SK-N-SH (cell line): ENCODE measurements at regions not wholly inside any gene's neighbourhood (a gene's known extent, or its start where the extent isn't known, plus 50 kb on each side); places are given as distances from the start of the nearest gene placed in this dataset.

Source experiments
- CTCF ChIA-PET: fragments of 300-600, 350-600 bp; formaldehyde crosslinking; extraction: SDS; loops from one replicate; lab custom pipeline; 2021; lab: Yijun Ruan, JAX
- POLR2A ChIA-PET: fragments of 350-600 bp; sonication (Branson Sonifier 250); formaldehyde crosslinking; extraction: SDS; loops from one replicate; lab custom pipeline; 2020; ENCODE audit warnings: antibody characterized with exemption, inconsistent platforms; lab: Yijun Ruan, JAX
- DNase-seq: peaks from one replicate; pipeline ENCODE4 v3.0.0; 2012
- H2AFZ ChIP-seq: fragments of 200-600 bp; sonication (generic); 2 replicates; pipeline ENCODE4 v1.8.1; 2016; ENCODE audit warnings: antibody characterized with exemption, mild to moderate bottlenecking, low read depth
- H3F3A ChIP-seq: fragments of 200-600 bp; sonication (generic); replicated peaks from 2 replicates; pipeline ENCODE3; 2016; ENCODE audit warnings: antibody characterized with exemption, mild to moderate bottlenecking; ENCODE audit not compliant: insufficient read depth
- H3K27ac ChIP-seq, 2 experiments: fragments of 200-500 bp in 1 of 2; fragments of 200-600 bp in 1 of 2; sonication (Bioruptor generic) in 1 of 2; sonication (generic), shearing (Covaris generic) in 1 of 2; 2 replicates each; pipeline versions ENCODE4 v1.5.1 to v1.6.1; 2014 to 2016; ENCODE audit warnings: low read depth in 2 of 2, inconsistent platforms in 1 of 2, low read length in 1 of 2, mild to moderate bottlenecking in 1 of 2, mixed read lengths in 1 of 2
- H3K27me3 ChIP-seq: fragments of 200-600 bp; sonication (generic), shearing (Covaris generic); 2 replicates; pipeline ENCODE4 v1.6.1; 2016; ENCODE audit warnings: mixed run types; ENCODE audit not compliant: insufficient read depth
- H3K36me3 ChIP-seq, 2 experiments: fragments of 200-500 bp in 1 of 2; fragments of 200-600 bp in 1 of 2; sonication (Bioruptor generic) in 1 of 2; sonication (generic) in 1 of 2; replicated peaks in 1 of 2; 2 replicates each; pipeline versions ENCODE3 to v1.5.1; 2014 to 2016; ENCODE audit warnings: low read length in 1 of 2, mild to moderate bottlenecking in 1 of 2; ENCODE audit not compliant: insufficient read depth in 2 of 2, control insufficient read depth in 1 of 2
- H3K4me1 ChIP-seq, 2 experiments: fragments of 200-500 bp in 1 of 2; fragments of 200-600 bp in 1 of 2; sonication (Bioruptor generic) in 1 of 2; sonication (generic), shearing (Covaris generic) in 1 of 2; 2 replicates each; pipeline versions ENCODE4 v1.5.1 to v1.6.1; 2014 to 2016; ENCODE audit warnings: low read depth in 1 of 2, low read length in 1 of 2, mixed run types in 1 of 2; ENCODE audit not compliant: insufficient read depth in 2 of 2, control insufficient read depth in 1 of 2
- H3K4me2 ChIP-seq: fragments of 200-600 bp; sonication (generic), shearing (Covaris generic); 2 replicates; pipeline ENCODE4 v1.6.1; 2017; ENCODE audit warnings: mixed run types
- H3K4me3 ChIP-seq, 2 experiments: fragments of 200-500 bp in 1 of 2; fragments of 200-600 bp in 1 of 2; sonication (Bioruptor generic) in 1 of 2; sonication (generic), shearing (Covaris generic) in 1 of 2; 2 replicates each; pipeline versions ENCODE4 v1.5.1 to v1.8.1; 2014 to 2016; ENCODE audit warnings: low read depth in 2 of 2, inconsistent platforms in 1 of 2, low read length in 1 of 2, mild to moderate bottlenecking in 1 of 2, mixed read lengths in 1 of 2, moderate library complexity in 1 of 2
- H3K79me2 ChIP-seq: fragments of 200-600 bp; sonication (generic); 2 replicates; pipeline ENCODE4 v1.8.1; 2017; ENCODE audit warnings: mild to moderate bottlenecking; ENCODE audit not compliant: insufficient read depth
- H3K9ac ChIP-seq: fragments of 200-600 bp; sonication (generic); 2 replicates; pipeline ENCODE4 v1.6.1; 2017; ENCODE audit warnings: mixed run types
- H3K9me2 ChIP-seq: fragments of 200-600 bp; sonication (generic); 2 replicates; pipeline ENCODE4 v1.6.1; 2017; ENCODE audit warnings: mixed run types
- H3K9me3 ChIP-seq: fragments of 200-600 bp; sonication (generic); 2 replicates; pipeline ENCODE4 v1.6.1; 2017; ENCODE audit warnings: mixed run types, mild to moderate bottlenecking, moderate library complexity
- H4K20me1 ChIP-seq: fragments of 200-600 bp; sonication (generic); 2 replicates; pipeline ENCODE4 v1.6.1; 2017; ENCODE audit warnings: mild to moderate bottlenecking, mixed run types; ENCODE audit not compliant: insufficient read depth
- CHD2 ChIP-seq: fragments of 150-350 bp; IDR thresholded peaks from 2 replicates; pipeline ENCODE4 v1.6.1; 2018; ENCODE audit warnings: low read length; ENCODE audit not compliant: partially characterized antibody
- ELF1 ChIP-seq: IDR thresholded peaks from 2 replicates; pipeline ENCODE4 v1.4.0; 2012
- EZH2phosphoT487 ChIP-seq: fragments of 200-600 bp; sonication (generic); IDR thresholded peaks from 2 replicates; pipeline ENCODE4 v1.6.1; 2017; ENCODE audit warnings: low read depth, mixed run types, mild to moderate bottlenecking, antibody characterized with exemption, moderate library complexity, borderline replicate concordance
- FOSL2 ChIP-seq: IDR thresholded peaks from 2 replicates; pipeline ENCODE4 v1.4.0; 2012; ENCODE audit warnings: low read depth, mild to moderate bottlenecking, moderate library complexity, borderline replicate concordance
- FOXJ3 ChIP-seq: sonication (generic); formaldehyde crosslinking; IDR thresholded peaks from 2 replicates; pipeline ENCODE4 v1.5.1; 2020; ENCODE audit warnings: mild to moderate bottlenecking, missing genetic modification reagents
- FOXM1 ChIP-seq: IDR thresholded peaks from 2 replicates; pipeline ENCODE4 v1.4.0; 2012; ENCODE audit warnings: low read depth, mild to moderate bottlenecking
- GABPA ChIP-seq: IDR thresholded peaks from 2 replicates; pipeline ENCODE4 v1.4.0; 2012; ENCODE audit warnings: low read depth, mild to moderate bottlenecking
- GATA2 ChIP-seq: sonication (generic); formaldehyde crosslinking; IDR thresholded peaks from 2 replicates; pipeline ENCODE4 v1.5.0; 2020; ENCODE audit warnings: mild to moderate bottlenecking, missing genetic modification reagents
- NRF1 ChIP-seq: IDR thresholded peaks from 2 replicates; pipeline ENCODE4 v1.6.1; 2012; ENCODE audit warnings: low read depth, mild to moderate bottlenecking, low read length
- POLR2AphosphoS5 ChIP-seq: IDR thresholded peaks from 2 replicates; pipeline ENCODE4 v1.6.1; 2012; ENCODE audit warnings: low read depth, low read length
- RAD21 ChIP-seq: IDR thresholded peaks from 2 replicates; pipeline ENCODE4 v1.6.1; 2012; ENCODE audit warnings: mild to moderate bottlenecking, low read length
- RCOR1 ChIP-seq: fragments of 150-350 bp; IDR thresholded peaks from 2 replicates; pipeline ENCODE4 v1.6.1; 2017; ENCODE audit warnings: antibody characterized with exemption, low read length
- RFX5 ChIP-seq: IDR thresholded peaks from 2 replicates; pipeline ENCODE4 v1.6.1; 2012; ENCODE audit warnings: mild to moderate bottlenecking, improper control_type of control experiment, low read length
- RXRA ChIP-seq: IDR thresholded peaks from 2 replicates; pipeline ENCODE4 v1.4.0; 2012; ENCODE audit warnings: low read depth, mild to moderate bottlenecking, borderline replicate concordance
- SMC3 ChIP-seq: IDR thresholded peaks from 2 replicates; pipeline ENCODE4 v1.6.1; 2012; ENCODE audit warnings: low read depth, low read length, improper control_type of control experiment
- TCF12 ChIP-seq: IDR thresholded peaks from 2 replicates; pipeline ENCODE4 v1.4.0; 2012
- TEAD4 ChIP-seq: IDR thresholded peaks from 2 replicates; pipeline ENCODE4 v1.4.0; 2012; ENCODE audit warnings: mild to moderate bottlenecking, borderline replicate concordance; ENCODE audit not compliant: insufficient read depth
- YY1 ChIP-seq: IDR thresholded peaks from 2 replicates; pipeline ENCODE4 v1.4.0; 2012; ENCODE audit warnings: low read depth, mild to moderate bottlenecking
- WGBS: methylation state at CpG from one replicate; pipeline ENCODE4 v1.1.6; 2017; ENCODE audit warnings: low lambda C conversion rate; 5-methylcytosine and 5-hydroxymethylcytosine counted together
- TF ChIP-seq, protein P1 (sequence below): IDR thresholded peaks from 2 replicates; pipeline ENCODE4; 2012
- TF ChIP-seq, protein P2 (sequence below): fragments of 150-350 bp; IDR thresholded peaks from 2 replicates; pipeline ENCODE4 v1.6.1; 2017; ENCODE audit warnings: antibody characterized with exemption, low read length, low read depth, borderline replicate concordance
- TF ChIP-seq, protein P3 (sequence below): fragments of 150-350 bp; IDR thresholded peaks from 2 replicates; pipeline ENCODE4 v1.6.1; 2016; ENCODE audit warnings: mild to moderate bottlenecking, low read depth, low read length
- TF ChIP-seq, protein P4 (sequence below): fragments of 200-600 bp; sonication (generic); IDR thresholded peaks from 2 replicates; pipeline ENCODE4 v1.6.1; 2017; ENCODE audit warnings: antibody characterized with exemption, mild to moderate bottlenecking, moderate library complexity

DNA sequence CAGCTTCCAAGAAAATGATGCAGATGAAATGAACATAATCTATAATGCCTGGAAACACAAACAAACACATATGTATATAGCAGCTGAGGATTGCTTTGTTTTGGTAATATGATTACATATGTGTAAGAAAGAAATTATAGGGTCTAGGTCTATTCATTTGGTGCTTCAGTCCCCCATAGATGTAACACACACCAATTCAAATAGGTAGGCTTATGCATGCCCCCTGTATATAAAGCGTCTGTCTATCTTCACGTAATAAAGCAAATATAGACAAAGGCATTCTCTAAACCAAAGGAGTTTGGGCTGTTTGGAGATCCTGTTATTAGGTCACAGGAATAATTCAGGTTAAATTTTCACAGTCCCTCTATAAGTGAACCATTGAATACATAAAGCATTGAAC is 270.4 kb upstream of the SGK1 start:
- CTCF ChIA-PET = no interaction called here

DNA sequence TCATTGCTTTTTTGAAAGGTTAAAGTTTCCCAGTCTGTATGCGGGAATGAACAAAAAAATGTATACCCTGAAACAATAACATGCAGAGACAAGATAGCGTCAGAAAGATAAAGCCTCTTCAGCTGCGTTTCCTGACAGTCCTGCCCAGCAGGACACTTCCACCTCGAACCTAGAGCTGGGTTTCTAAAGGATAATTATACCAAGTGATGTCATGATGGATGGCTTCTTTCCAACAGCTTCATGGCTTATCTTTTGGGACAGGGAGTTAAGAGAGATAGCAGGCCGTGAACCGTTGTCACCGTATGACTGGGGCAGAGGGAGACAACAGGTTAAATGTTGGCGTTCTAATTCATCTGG is 267.6 kb upstream of the SGK1 start:
- Histone ChIP-seq H3K79me2 (no peaks in the 10 kb centered on the region), H3K9me2 (no peaks in the 10 kb centered on the region), H3F3A (peaks cover 19% of the 10 kb centered on the region), H3K9me3 (no peaks in the 10 kb centered on the region), H3K9ac (no peak overlapping the region), H2AFZ (no peak overlapping the region), H3K27me3 (no peaks in the 10 kb centered on the region), H4K20me1 (no peaks in the 10 kb centered on the region), H3K36me3 (no peaks in the 10 kb centered on the region), H3K4me1 (peaks cover 0 to 3% of the 10 kb centered on the region in 2 experiments; a peak in 2 of 4 replicates), H3K4me2 (no peak overlapping the region), H3K4me3 (no peak overlapping the region), H3K27ac (no peak overlapping the region)
- no peak for DNase-seq
- CTCF ChIA-PET = no interaction called here
- WGBS = 79% methylated on average over 8 of the region's 8 CpGs
- POLR2A ChIA-PET = no interaction called here
- TF ChIP-seq FOXJ3 = no peak
- TF ChIP-seq, protein P1, sequence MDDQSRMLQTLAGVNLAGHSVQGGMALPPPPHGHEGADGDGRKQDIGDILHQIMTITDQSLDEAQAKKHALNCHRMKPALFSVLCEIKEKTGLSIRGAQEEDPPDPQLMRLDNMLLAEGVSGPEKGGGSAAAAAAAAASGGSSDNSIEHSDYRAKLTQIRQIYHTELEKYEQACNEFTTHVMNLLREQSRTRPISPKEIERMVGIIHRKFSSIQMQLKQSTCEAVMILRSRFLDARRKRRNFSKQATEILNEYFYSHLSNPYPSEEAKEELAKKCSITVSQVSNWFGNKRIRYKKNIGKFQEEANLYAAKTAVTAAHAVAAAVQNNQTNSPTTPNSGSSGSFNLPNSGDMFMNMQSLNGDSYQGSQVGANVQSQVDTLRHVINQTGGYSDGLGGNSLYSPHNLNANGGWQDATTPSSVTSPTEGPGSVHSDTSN = no peak
- no peak for TF ChIP-seq FOXM1
- no peak for TF ChIP-seq SMC3
- no peak for TF ChIP-seq ELF1
- TF ChIP-seq POLR2AphosphoS5 = no peak
- TF ChIP-seq RFX5 = no peak
- TF ChIP-seq RCOR1 = no peak
- no peak for TF ChIP-seq CHD2
- TF ChIP-seq TEAD4 = no peak
- no peak for TF ChIP-seq YY1
- TF ChIP-seq, protein P2, sequence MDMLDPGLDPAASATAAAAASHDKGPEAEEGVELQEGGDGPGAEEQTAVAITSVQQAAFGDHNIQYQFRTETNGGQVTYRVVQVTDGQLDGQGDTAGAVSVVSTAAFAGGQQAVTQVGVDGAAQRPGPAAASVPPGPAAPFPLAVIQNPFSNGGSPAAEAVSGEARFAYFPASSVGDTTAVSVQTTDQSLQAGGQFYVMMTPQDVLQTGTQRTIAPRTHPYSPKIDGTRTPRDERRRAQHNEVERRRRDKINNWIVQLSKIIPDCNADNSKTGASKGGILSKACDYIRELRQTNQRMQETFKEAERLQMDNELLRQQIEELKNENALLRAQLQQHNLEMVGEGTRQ = no peak
- no peak for TF ChIP-seq TCF12
- TF ChIP-seq GATA2 = no peak
- TF ChIP-seq RXRA = no peak

More for the DNA sequence above, 270.4 kb upstream of the SGK1 start:
- WGBS = 83% methylated on average over 2 of the region's 2 CpGs
- H3F3A ChIP-seq = peaks cover 20% of the 10 kb centered on the region
- H3K9me2 ChIP-seq = no peaks in the 10 kb centered on the region
- no peaks in the 10 kb centered on the region for H3K27me3 ChIP-seq
- no peak for DNase-seq
- H2AFZ ChIP-seq = no peak overlapping the region
- H3K4me2 ChIP-seq = no peak overlapping the region
- H4K20me1 ChIP-seq = no peaks in the 10 kb centered on the region
- no peaks in the 10 kb centered on the region for H3K9me3 ChIP-seq
- peak overlapping the region in 1 of 2 experiments; percentile 95; a peak in 1 of 4 replicates for H3K27ac ChIP-seq
- H3K36me3 ChIP-seq = no peaks in the 10 kb centered on the region
- H3K79me2 ChIP-seq = no peaks in the 10 kb centered on the region
- peaks cover 0 to 3% of the 10 kb centered on the region in 2 experiments; a peak in 1 of 4 replicates for H3K4me1 ChIP-seq
- no peak overlapping the region for H3K4me3 ChIP-seq
- TF ChIP-seq TCF12 = no peak
- TF ChIP-seq FOSL2 = no peak
- no peak for TF ChIP-seq RXRA
- TF ChIP-seq CHD2 = no peak
- TF ChIP-seq, protein P3, sequence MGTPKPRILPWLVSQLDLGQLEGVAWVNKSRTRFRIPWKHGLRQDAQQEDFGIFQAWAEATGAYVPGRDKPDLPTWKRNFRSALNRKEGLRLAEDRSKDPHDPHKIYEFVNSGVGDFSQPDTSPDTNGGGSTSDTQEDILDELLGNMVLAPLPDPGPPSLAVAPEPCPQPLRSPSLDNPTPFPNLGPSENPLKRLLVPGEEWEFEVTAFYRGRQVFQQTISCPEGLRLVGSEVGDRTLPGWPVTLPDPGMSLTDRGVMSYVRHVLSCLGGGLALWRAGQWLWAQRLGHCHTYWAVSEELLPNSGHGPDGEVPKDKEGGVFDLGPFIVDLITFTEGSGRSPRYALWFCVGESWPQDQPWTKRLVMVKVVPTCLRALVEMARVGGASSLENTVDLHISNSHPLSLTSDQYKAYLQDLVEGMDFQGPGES = no peak
- TF ChIP-seq, protein P1 = no peak
- no peak for TF ChIP-seq RCOR1
- TF ChIP-seq NRF1 = no peak
- TF ChIP-seq TEAD4 = no peak
- TF ChIP-seq EZH2phosphoT487 = no peak
- no peak for TF ChIP-seq FOXJ3
- no peak for TF ChIP-seq RAD21
- TF ChIP-seq RFX5 = no peak
- no peak for TF ChIP-seq SMC3
- TF ChIP-seq, protein P4, sequence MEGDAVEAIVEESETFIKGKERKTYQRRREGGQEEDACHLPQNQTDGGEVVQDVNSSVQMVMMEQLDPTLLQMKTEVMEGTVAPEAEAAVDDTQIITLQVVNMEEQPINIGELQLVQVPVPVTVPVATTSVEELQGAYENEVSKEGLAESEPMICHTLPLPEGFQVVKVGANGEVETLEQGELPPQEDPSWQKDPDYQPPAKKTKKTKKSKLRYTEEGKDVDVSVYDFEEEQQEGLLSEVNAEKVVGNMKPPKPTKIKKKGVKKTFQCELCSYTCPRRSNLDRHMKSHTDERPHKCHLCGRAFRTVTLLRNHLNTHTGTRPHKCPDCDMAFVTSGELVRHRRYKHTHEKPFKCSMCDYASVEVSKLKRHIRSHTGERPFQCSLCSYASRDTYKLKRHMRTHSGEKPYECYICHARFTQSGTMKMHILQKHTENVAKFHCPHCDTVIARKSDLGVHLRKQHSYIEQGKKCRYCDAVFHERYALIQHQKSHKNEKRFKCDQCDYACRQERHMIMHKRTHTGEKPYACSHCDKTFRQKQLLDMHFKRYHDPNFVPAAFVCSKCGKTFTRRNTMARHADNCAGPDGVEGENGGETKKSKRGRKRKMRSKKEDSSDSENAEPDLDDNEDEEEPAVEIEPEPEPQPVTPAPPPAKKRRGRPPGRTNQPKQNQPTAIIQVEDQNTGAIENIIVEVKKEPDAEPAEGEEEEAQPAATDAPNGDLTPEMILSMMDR = no peak
- TF ChIP-seq GABPA = no peak
- no peak overlapping the region for H3K9ac ChIP-seq
- POLR2A ChIA-PET = no interaction called here
